Skeletal muscle tissue (tissue), 3 donors: ENCODE measurements at regions not wholly inside any gene's neighbourhood (a gene's known extent, or its start where the extent isn't known, plus 50 kb on each side); places are given as distances from the start of the nearest gene placed in this dataset.

Experiments used
- H3K27ac ChIP-seq: one replicate; pipeline ENCODE4 v1.7.0; 2013; ENCODE audit warnings: mild to moderate bottlenecking, low read depth, low read length, inconsistent platforms
- H3K27me3 ChIP-seq, 3 donors: one replicate each; pipeline ENCODE4 v1.7.0; 2013; ENCODE audit warnings: low read length in 3 of 3; ENCODE audit not compliant: control insufficient read depth in 3 of 3, insufficient read depth in 3 of 3
- H3K36me3 ChIP-seq, 3 donors: one replicate each; pipeline ENCODE4 v1.7.0; 2013; ENCODE audit warnings: low read length in 3 of 3; ENCODE audit not compliant: control insufficient read depth in 3 of 3, insufficient read depth in 3 of 3
- H3K4me1 ChIP-seq, 3 donors: one replicate each; pipeline ENCODE4 v1.7.0; 2013; ENCODE audit warnings: low read length in 3 of 3, mild to moderate bottlenecking in 3 of 3; ENCODE audit not compliant: control insufficient read depth in 3 of 3, insufficient read depth in 3 of 3
- H3K4me3 ChIP-seq, 3 donors: one replicate each; pipeline ENCODE4 v1.7.0; 2013; ENCODE audit warnings: low read length in 3 of 3
- H3K9ac ChIP-seq, 3 donors: one replicate each; pipeline ENCODE4 v1.7.0; 2013; ENCODE audit warnings: low read length in 3 of 3, mild to moderate bottlenecking in 3 of 3, moderate library complexity in 2 of 3, low read depth in 1 of 3
- H3K9me3 ChIP-seq, 3 donors: one replicate each; pipeline ENCODE4 v1.7.0; 2013; ENCODE audit warnings: low read length in 3 of 3; ENCODE audit not compliant: control insufficient read depth in 3 of 3
- donor health status: Osteomylitis.

- no peaks in the 10 kb centered on the region for H3K4me1 ChIP-seq
- no peak overlapping the region for H3K4me3 ChIP-seq
- H3K9me3 ChIP-seq: no peaks in the 10 kb centered on the region
- H3K9ac ChIP-seq: no peak overlapping the region
- no peak overlapping the region for H3K27ac ChIP-seq
- no peaks in the 10 kb centered on the region for H3K36me3 ChIP-seq
- no peaks in the 10 kb centered on the region for H3K27me3 ChIP-seq
Observed at GRCh38 chr13:105907319-105908019, 628.0 kb downstream of the EFNB2 start.

- Histone ChIP-seq H3K4me1 (no peaks in the 10 kb centered on the region), H3K9ac (no peak overlapping the region), H3K4me3 (no peak overlapping the region), H3K36me3 (no peaks in the 10 kb centered on the region), H3K27ac (no peak overlapping the region), H3K27me3 (no peaks in the 10 kb centered on the region), H3K9me3 (no peaks in the 10 kb centered on the region)
Observed at GRCh38 chr13:105906746-105907145, 628.7 kb downstream of the EFNB2 start.

GRCh38 chr13:105904034-105904742 is 631.3 kb downstream of the EFNB2 start:
- Histone ChIP-seq H3K27me3 (no peaks in the 10 kb centered on the region), H3K36me3 (no peaks in the 10 kb centered on the region), H3K27ac (no peak overlapping the region), H3K4me3 (no peak overlapping the region), H3K9ac (no peak overlapping the region), H3K4me1 (no peaks in the 10 kb centered on the region), H3K9me3 (no peaks in the 10 kb centered on the region)

- Histone ChIP-seq H3K9ac (no peak overlapping the region), H3K27ac (no peak overlapping the region), H3K4me1 (no peaks in the 10 kb centered on the region), H3K9me3 (no peaks in the 10 kb centered on the region), H3K27me3 (no peaks in the 10 kb centered on the region), H3K4me3 (no peak overlapping the region), H3K36me3 (no peaks in the 10 kb centered on the region)
Observed at GRCh38 chr13:105902396-105902795, 633.1 kb downstream of the EFNB2 start.

- Histone ChIP-seq H3K9me3 (no peaks in the 10 kb centered on the region), H3K36me3 (no peaks in the 10 kb centered on the region), H3K27me3 (no peaks in the 10 kb centered on the region), H3K4me1 (no peaks in the 10 kb centered on the region), H3K27ac (no peak overlapping the region), H3K9ac (no peak overlapping the region), H3K4me3 (no peak overlapping the region)
Observed at GRCh38 chr13:105897575-105897974, 637.9 kb downstream of the EFNB2 start.

GRCh38 chr13:105894697-105895096 is 640.8 kb downstream of the EFNB2 start:
- Histone ChIP-seq H3K27me3 (no peaks in the 10 kb centered on the region), H3K4me3 (no peak overlapping the region), H3K27ac (no peak overlapping the region), H3K9ac (no peak overlapping the region), H3K9me3 (no peaks in the 10 kb centered on the region), H3K4me1 (no peaks in the 10 kb centered on the region), H3K36me3 (no peaks in the 10 kb centered on the region)

GRCh38 chr13:105890509-105890908 is 645.0 kb downstream of the EFNB2 start:
- no peaks in the 10 kb centered on the region for H3K9me3 ChIP-seq
- H3K9ac ChIP-seq: no peak overlapping the region
- no peak overlapping the region for H3K4me3 ChIP-seq
- no peaks in the 10 kb centered on the region for H3K27me3 ChIP-seq
- H3K27ac ChIP-seq: no peak overlapping the region
- no peaks in the 10 kb centered on the region for H3K4me1 ChIP-seq
- H3K36me3 ChIP-seq: no peaks in the 10 kb centered on the region

GRCh38 chr13:105878119-105878700 is 657.3 kb downstream of the EFNB2 start:
- Histone ChIP-seq H3K9ac (no peak overlapping the region), H3K27me3 (no peaks in the 10 kb centered on the region), H3K9me3 (no peaks in the 10 kb centered on the region), H3K36me3 (no peaks in the 10 kb centered on the region), H3K27ac (no peak overlapping the region), H3K4me1 (no peaks in the 10 kb centered on the region), H3K4me3 (no peak overlapping the region)

GRCh38 chr13:105874814-105875213 is 660.6 kb downstream of the EFNB2 start:
- H3K9me3 ChIP-seq: no peaks in the 10 kb centered on the region
- H3K27ac ChIP-seq: no peak overlapping the region
- no peaks in the 10 kb centered on the region for H3K4me1 ChIP-seq
- no peaks in the 10 kb centered on the region for H3K36me3 ChIP-seq
- H3K4me3 ChIP-seq: no peak overlapping the region
- no peaks in the 10 kb centered on the region for H3K27me3 ChIP-seq
- no peak overlapping the region for H3K9ac ChIP-seq

GRCh38 chr13:105871768-105872167 is 663.7 kb downstream of the EFNB2 start:
- Histone ChIP-seq H3K4me1 (no peaks in the 10 kb centered on the region), H3K4me3 (no peak overlapping the region), H3K27ac (no peak overlapping the region), H3K27me3 (no peaks in the 10 kb centered on the region), H3K9me3 (no peaks in the 10 kb centered on the region), H3K9ac (no peak overlapping the region), H3K36me3 (no peaks in the 10 kb centered on the region)
